Skeletal muscle satellite cell (primary cell): ENCODE measurements at regions not wholly inside any gene's neighbourhood (a gene's known extent, or its start where the extent isn't known, plus 50 kb on each side); places are given as distances from the start of the nearest gene placed in this dataset.

ENCODE experiments used
- H3K27me3 ChIP-seq: 2 replicates; pipeline ENCODE4 v1.7.0; 2013; ENCODE audit warnings: low read length; ENCODE audit not compliant: control insufficient read depth, insufficient read depth
- H3K36me3 ChIP-seq: 2 replicates; pipeline ENCODE4 v1.7.0; 2013; ENCODE audit warnings: mild to moderate bottlenecking, control low read depth, low read length; ENCODE audit not compliant: insufficient read depth
- H3K4me1 ChIP-seq: 2 replicates; pipeline ENCODE4 v1.7.0; 2013; ENCODE audit warnings: low read length; ENCODE audit not compliant: control insufficient read depth, insufficient read depth
- H3K4me2 ChIP-seq: 2 replicates; pipeline ENCODE4 v1.7.0; 2013; ENCODE audit warnings: mild to moderate bottlenecking, low read length
- H3K4me3 ChIP-seq: 2 replicates; pipeline ENCODE4 v1.7.0; 2013; ENCODE audit warnings: low read length
- H3K9ac ChIP-seq: 2 replicates; pipeline ENCODE4 v1.7.0; 2013; ENCODE audit warnings: mild to moderate bottlenecking, low read depth, low read length, moderate library complexity
- H3K9me3 ChIP-seq: replicated peaks from 2 replicates; pipeline ENCODE4 v1.7.0; 2013; ENCODE audit warnings: mild to moderate bottlenecking, control low read depth, low read length

GRCh38 chr4:185879666-185880312 lies 67.8 kb upstream of the SORBS2 start:
- Histone ChIP-seq H3K9me3 (no peaks in the 10 kb centered on the region), H3K4me2 (no peak overlapping the region), H3K9ac (no peak overlapping the region), H3K36me3 (no peaks in the 10 kb centered on the region), H3K4me1 (peaks cover 15% of the 10 kb centered on the region), H3K27me3 (no peaks in the 10 kb centered on the region), H3K4me3 (no peak overlapping the region)

DNA sequence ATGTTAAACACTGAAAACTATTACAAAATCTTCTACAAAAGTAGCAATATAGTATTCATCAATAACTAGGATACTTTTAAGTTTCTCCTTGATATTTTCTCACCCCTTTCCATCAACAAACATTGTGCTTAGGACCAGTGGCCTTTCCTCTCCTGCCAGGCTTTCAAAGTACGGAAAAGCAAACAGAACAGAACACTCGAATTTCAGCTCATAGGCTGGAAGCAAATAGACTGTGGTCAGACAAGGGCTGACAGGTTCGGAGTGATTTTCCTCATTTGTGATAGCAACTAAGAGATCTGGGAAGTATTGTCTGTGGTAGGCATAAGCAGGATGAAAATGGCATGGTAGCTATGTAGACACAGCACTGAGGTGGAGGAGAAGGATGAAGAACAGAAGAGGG lies 68.6 kb upstream of the SORBS2 start:
- H3K36me3 ChIP-seq, result no peaks in the 10 kb centered on the region
- H3K9me3 ChIP-seq, result no peaks in the 10 kb centered on the region
- H3K4me3 ChIP-seq, result no peak overlapping the region
- no peaks in the 10 kb centered on the region for H3K27me3 ChIP-seq
- no peak overlapping the region for H3K9ac ChIP-seq
- peaks cover 10% of the 10 kb centered on the region for H3K4me1 ChIP-seq
- peak overlapping the region; percentile 60 for H3K4me2 ChIP-seq

GRCh38 chr4:185881430-185881829 lies 69.4 kb upstream of the SORBS2 start:
- Histone ChIP-seq H3K9me3 (no peaks in the 10 kb centered on the region), H3K4me1 (peaks cover 10% of the 10 kb centered on the region), H3K36me3 (no peaks in the 10 kb centered on the region), H3K4me3 (no peak overlapping the region), H3K9ac (peak overlapping the region; percentile 32), H3K4me2 (peak overlapping the region; percentile 60), H3K27me3 (no peaks in the 10 kb centered on the region)

DNA sequence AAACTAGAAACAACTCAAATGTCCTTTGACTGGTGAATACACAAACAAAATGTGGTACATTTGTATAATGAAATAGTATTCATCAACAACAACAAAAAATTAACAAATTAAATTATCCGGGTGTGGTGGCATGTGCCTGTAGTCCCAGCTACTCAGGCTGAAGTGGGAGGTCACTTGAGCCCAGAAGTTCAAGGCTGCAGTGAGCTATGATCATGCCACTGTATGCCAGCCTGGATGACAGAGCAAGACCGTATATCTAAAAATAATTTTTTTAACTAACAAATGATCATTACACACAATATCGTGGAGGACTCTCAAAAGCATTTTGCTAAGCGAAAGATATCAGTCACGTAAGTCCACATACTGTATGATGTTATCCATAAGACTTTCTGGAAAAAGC lies 71.6 kb upstream of the SORBS2 start:
- H3K27me3 ChIP-seq, result no peaks in the 10 kb centered on the region
- no peaks in the 10 kb centered on the region for H3K9me3 ChIP-seq
- H3K4me2 ChIP-seq, result no peak overlapping the region
- H3K36me3 ChIP-seq, result no peaks in the 10 kb centered on the region
- H3K4me3 ChIP-seq, result no peak overlapping the region
- no peak overlapping the region for H3K9ac ChIP-seq
- peaks cover 10% of the 10 kb centered on the region for H3K4me1 ChIP-seq

DNA sequence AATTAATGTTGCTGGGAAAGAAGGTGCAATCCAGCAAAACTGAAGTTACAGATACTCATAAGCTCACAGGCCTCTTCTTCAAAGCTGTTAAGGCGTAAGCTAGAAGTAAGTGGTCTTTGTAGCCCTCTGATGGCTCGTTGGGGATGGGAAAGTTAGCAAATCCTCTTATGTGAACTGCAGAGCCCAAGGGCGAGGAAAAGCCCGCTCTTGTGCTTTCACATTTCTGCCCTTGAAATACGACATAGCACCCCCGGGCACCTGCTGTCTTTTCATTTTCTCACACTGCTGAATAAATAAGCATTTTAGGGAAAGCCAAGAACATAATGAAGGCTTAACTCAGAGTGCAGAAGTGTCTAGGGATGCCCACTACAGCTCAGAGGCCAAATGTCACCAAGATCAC lies 73.1 kb upstream of the SORBS2 start:
- H3K27me3 ChIP-seq, result no peaks in the 10 kb centered on the region
- peaks cover 10% of the 10 kb centered on the region for H3K4me1 ChIP-seq
- H3K36me3 ChIP-seq, result no peaks in the 10 kb centered on the region
- no peak overlapping the region for H3K4me2 ChIP-seq
- no peak overlapping the region for H3K9ac ChIP-seq
- H3K9me3 ChIP-seq, result no peaks in the 10 kb centered on the region
- no peak overlapping the region for H3K4me3 ChIP-seq

DNA sequence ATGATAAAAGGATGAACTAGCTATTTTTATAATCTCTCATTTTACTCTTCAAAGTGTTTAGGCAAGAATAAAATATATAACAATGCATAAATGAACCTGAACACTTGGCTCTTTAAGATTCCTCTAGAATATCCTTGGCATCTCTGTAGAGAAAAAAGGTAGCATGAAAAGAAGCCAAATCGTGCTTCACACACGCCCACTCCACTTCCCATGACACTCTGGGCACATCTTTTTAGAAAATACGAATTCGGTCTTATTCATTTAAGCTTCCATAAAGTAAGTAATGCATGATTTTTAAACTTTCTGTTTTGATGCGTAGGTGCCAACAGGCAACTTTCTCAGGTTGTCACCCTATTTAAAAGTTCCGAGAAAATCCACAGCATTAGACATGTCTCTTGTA lies 73.6 kb upstream of the SORBS2 start:
- Histone ChIP-seq H3K36me3 (no peaks in the 10 kb centered on the region), H3K4me3 (no peak overlapping the region), H3K9me3 (no peaks in the 10 kb centered on the region), H3K9ac (no peak overlapping the region), H3K4me1 (peaks cover 9% of the 10 kb centered on the region), H3K27me3 (no peaks in the 10 kb centered on the region), H3K4me2 (no peak overlapping the region)

DNA sequence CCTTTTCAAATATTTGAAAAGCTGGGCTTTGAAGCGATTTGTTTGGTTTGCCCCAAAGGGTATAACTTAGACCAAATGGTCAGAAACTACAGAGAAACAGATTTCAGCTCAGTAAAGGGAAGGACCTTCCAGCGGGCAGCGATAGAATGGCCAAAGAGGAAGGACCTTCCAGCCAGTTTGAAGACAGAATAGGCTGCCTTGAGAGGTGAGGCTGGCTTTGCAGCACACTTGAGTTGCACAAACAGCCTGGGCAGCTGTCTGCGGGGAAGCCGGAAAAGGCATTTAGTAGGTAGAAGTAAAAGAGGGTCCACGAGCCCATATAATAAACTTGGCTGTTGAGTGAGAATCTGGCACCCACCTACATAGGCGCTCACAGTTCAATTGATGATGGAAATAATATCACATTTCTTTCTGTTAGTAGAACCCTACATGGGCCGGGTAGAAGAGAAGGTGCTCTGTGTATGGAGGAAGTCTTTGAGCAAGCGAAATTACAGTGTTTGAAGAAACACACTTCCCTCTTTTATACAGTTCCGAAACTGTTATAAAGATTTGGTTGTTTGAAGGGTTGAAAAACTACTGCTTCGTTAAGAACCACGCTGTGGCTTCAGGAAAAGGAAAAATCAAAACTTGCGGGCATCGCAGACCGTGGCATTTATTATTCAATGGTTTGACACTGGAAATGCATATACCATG lies 75.0 kb upstream of the SORBS2 start:
- H3K4me3 ChIP-seq, result no peak overlapping the region
- no peaks in the 10 kb centered on the region for H3K36me3 ChIP-seq
- no peaks in the 10 kb centered on the region for H3K27me3 ChIP-seq
- no peak overlapping the region for H3K9ac ChIP-seq
- no peaks in the 10 kb centered on the region for H3K9me3 ChIP-seq
- H3K4me1 ChIP-seq, result no peaks in the 10 kb centered on the region
- H3K4me2 ChIP-seq, result no peak overlapping the region

DNA sequence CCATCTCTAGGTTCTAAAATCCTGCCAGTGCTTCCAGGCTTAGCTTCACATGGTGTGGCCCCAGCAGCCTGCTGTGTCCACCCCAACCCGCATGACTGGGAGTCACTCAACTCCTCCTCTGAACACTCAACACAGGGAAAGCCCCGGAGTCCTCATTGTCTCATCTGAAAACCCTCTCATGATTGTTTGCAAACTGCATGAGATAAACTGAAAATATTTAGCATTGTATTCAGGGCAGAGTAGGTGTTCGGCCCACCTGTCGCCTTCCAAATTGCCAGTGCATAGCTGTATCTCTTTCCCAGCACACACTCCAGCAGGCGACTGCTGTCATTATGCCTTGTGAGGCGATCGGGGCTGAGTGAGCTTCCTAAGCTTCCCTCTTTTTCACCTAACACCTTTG lies 76.7 kb upstream of the SORBS2 start:
- H3K27me3 ChIP-seq, result no peaks in the 10 kb centered on the region
- no peaks in the 10 kb centered on the region for H3K36me3 ChIP-seq
- no peak overlapping the region for H3K4me3 ChIP-seq
- no peak overlapping the region for H3K4me2 ChIP-seq
- no peak overlapping the region for H3K9ac ChIP-seq
- H3K4me1 ChIP-seq, result no peaks in the 10 kb centered on the region
- H3K9me3 ChIP-seq, result no peaks in the 10 kb centered on the region

GRCh38 chr4:185889585-185889984 lies 77.6 kb upstream of the SORBS2 start:
- no peak overlapping the region for H3K9ac ChIP-seq
- H3K4me3 ChIP-seq, result no peak overlapping the region
- no peaks in the 10 kb centered on the region for H3K4me1 ChIP-seq
- H3K9me3 ChIP-seq, result no peaks in the 10 kb centered on the region
- no peaks in the 10 kb centered on the region for H3K27me3 ChIP-seq
- H3K36me3 ChIP-seq, result no peaks in the 10 kb centered on the region
- no peak overlapping the region for H3K4me2 ChIP-seq

DNA sequence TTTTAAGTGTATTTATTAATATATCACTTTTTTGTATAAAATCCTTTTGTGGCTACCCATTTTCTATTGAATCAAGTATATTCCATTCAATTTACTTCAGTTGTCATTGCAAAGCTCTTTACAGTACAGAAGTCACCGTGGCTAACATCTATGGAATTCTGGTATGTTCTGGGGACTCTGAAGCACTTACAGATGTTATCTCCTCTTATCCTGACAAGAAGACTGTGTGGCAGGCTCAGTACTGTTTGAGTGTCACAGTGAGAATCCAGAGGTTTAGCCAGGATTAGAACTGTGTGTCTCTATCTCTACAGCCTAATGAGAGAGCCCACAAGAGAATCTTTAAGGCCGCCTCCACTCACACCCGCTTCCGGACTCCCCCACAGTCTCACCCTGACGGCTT lies 78.2 kb upstream of the SORBS2 start:
- Histone ChIP-seq H3K4me1 (no peaks in the 10 kb centered on the region), H3K4me2 (no peak overlapping the region), H3K4me3 (no peak overlapping the region), H3K9ac (no peak overlapping the region), H3K27me3 (no peaks in the 10 kb centered on the region), H3K9me3 (no peaks in the 10 kb centered on the region), H3K36me3 (no peaks in the 10 kb centered on the region)

- Histone ChIP-seq H3K4me3 (no peak overlapping the region), H3K36me3 (no peaks in the 10 kb centered on the region), H3K4me2 (no peak overlapping the region), H3K9me3 (no peaks in the 10 kb centered on the region), H3K9ac (no peak overlapping the region), H3K27me3 (no peaks in the 10 kb centered on the region), H3K4me1 (no peaks in the 10 kb centered on the region)
Measured at GRCh38 chr4:185892165-185892564, 80.2 kb upstream of the SORBS2 start.

- Histone ChIP-seq H3K4me3 (no peak overlapping the region), H3K36me3 (no peaks in the 10 kb centered on the region), H3K9me3 (no peaks in the 10 kb centered on the region), H3K27me3 (no peaks in the 10 kb centered on the region), H3K4me1 (no peaks in the 10 kb centered on the region), H3K4me2 (no peak overlapping the region), H3K9ac (no peak overlapping the region)
Measured at GRCh38 chr4:185893500-185893899, 81.5 kb upstream of the SORBS2 start.
